AG10803 (cell line): ENCODE measurements at regions not wholly inside any gene's neighbourhood (a gene's known extent, or its start where the extent isn't known, plus 50 kb on each side); places are given as distances from the start of the nearest gene placed in this dataset.

Experiments used
- DNase-seq: peaks from one replicate; pipeline ENCODE4 v3.0.0; 2010; ENCODE audit warnings: low read depth
- H3K4me3 ChIP-seq: 2 replicates; pipeline ENCODE4 v1.5.1; 2011; ENCODE audit warnings: mild to moderate bottlenecking, low read length, control low read depth
- TF ChIP-seq, protein P1 (sequence below): conservative IDR thresholded peaks from 2 replicates; pipeline ENCODE4 v1.5.1; 2011; ENCODE audit warnings: mild to moderate bottlenecking, low read length, control low read depth, inconsistent platforms

DNA sequence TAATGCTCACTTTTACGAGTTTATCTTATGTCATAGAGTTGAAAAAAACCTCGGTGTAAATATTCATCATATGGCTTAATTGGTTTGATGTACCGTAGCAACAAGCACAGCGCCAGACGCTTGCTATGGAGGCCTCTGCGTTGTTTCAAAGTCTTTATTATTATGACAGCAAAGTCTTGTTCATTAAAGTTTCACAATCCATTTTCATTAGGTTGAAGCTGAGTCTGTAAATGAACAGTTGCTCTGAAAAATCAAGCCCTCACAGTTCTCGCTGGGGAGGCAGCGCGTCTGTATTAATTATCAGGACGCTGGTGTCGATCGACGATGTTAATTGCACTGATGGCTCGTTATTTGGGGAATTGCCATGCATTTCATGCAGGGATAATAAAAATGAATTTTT lies 185.6 kb downstream of the INSC start:
- DNase-seq, result no peak
- no peak overlapping the region for H3K4me3 ChIP-seq
- TF ChIP-seq, protein P1, sequence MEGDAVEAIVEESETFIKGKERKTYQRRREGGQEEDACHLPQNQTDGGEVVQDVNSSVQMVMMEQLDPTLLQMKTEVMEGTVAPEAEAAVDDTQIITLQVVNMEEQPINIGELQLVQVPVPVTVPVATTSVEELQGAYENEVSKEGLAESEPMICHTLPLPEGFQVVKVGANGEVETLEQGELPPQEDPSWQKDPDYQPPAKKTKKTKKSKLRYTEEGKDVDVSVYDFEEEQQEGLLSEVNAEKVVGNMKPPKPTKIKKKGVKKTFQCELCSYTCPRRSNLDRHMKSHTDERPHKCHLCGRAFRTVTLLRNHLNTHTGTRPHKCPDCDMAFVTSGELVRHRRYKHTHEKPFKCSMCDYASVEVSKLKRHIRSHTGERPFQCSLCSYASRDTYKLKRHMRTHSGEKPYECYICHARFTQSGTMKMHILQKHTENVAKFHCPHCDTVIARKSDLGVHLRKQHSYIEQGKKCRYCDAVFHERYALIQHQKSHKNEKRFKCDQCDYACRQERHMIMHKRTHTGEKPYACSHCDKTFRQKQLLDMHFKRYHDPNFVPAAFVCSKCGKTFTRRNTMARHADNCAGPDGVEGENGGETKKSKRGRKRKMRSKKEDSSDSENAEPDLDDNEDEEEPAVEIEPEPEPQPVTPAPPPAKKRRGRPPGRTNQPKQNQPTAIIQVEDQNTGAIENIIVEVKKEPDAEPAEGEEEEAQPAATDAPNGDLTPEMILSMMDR, result no peak

DNA sequence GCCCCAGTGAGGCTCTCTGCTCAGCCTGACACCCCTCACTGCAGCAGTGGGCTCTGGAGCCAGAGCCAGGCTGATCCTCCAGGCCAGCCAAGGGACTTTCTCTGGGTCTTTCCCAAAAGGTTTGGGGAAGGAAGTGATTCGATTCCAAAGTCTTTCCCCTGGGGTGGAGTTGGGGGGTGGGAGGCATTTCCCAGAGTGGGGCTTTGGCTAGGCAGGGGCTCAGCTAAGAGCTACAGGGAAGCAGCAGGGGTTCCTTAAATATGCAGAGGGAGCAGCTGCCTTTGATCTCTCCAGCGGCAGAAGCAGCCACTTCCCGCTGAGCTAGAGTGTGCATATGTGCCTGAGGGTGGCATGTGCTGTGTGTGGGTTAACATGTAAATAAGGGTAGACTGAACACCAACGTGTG lies 192.9 kb downstream of the INSC start:
- TF ChIP-seq, protein P1, result no peak
- no peak overlapping the region for H3K4me3 ChIP-seq
- no peak for DNase-seq

DNA sequence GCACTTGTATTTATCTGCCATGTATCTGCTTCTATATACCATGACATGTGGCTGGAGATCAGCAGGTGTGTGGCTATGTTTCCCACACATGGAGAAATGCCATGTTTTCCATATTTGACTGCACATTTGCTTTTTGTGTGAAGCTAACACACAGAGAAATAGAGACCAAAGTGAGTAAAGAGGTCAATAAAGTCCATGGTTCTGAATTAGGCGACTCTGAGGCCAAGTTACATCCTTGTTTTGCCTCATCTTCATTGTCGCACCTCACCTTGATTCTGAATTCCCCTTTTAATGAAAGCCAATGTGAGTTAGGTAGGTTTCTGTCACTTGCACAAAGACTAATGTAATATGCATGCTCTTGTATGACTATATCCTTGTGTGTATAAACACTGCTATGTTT lies 194.1 kb downstream of the INSC start:
- no peak for DNase-seq
- TF ChIP-seq, protein P1, result no peak
- no peak overlapping the region for H3K4me3 ChIP-seq

DNA sequence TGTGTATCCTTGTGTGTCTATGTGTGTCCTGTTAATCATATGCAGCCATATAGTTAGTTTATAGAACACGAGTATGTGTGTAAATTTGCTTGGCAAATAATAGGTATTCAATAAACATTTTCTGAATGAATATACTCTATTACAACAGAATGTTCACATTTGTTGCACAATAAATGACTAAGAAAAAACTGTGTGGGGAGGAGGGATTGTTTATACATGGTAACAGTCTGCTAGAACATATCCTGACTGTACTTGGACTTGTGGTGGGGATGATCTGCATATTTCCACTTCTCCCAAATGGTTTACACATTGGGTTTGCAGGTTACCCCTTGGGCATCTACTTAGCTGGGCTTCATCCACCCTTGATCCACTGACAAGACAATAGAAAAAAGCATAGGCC lies 194.6 kb downstream of the INSC start:
- no peak overlapping the region for H3K4me3 ChIP-seq
- TF ChIP-seq, protein P1, result no peak
- DNase-seq, result peak; percentile 0

DNA sequence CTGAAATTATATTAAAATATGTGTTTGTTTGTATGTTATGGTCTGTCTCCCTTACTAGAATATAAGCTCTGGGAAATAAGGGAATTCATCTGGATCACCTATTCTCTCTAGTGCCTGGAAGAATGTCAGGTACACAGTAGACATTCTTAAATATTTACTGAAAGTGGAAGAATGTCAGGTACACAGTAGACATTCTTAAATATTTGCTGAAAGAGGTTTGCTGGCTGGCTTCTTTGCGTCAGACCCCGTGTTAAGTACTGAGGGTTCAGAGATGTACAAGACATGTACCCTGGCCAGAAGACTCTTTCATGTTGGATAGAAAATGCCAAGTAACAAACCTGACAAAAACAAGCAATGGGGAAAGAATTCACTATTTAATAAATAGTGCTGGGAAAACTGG lies 199.1 kb downstream of the INSC start:
- DNase-seq, result no peak
- no peak overlapping the region for H3K4me3 ChIP-seq
- TF ChIP-seq, protein P1, result no peak

DNA sequence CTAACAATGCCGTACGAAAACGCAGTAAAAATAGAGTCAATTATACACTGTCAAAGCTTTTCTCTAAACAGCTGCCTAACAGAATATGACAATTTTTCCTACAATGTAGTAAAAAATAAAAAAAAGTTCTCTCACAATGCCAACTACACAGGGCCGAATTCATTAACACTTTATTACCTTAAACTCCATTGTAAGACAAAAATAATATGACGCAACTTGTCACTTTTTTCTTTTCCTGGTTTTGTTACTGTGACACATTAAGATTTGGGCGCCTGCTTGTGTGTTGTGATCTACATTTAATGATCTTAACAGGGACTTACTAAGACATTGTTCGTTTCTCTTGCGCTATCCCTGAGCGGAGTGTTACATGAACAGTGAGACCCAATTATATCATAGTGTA lies 204.1 kb downstream of the INSC start:
- no peak overlapping the region for H3K4me3 ChIP-seq
- TF ChIP-seq, protein P1, result no peak
- DNase-seq, result no peak

DNA sequence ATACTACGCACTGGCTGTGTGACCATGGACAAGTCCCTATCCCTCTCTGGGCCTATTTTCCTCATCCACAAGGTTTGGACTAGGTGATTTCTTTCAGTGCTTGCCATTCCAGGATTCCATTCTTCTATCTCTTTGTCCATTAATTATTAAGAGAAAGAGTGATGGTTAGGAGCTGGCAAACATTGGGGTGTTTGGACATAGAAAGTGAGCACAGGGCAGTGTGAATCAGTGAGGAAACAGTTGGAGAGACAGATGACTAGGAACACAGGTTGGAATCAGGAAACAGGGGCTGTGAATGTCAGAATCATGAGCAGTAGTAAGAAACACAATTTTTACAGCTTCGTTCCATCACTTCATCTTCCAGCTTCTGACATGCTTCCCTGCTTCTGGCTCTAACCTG lies 211.8 kb downstream of the INSC start:
- TF ChIP-seq, protein P1, result no peak
- no peak overlapping the region for H3K4me3 ChIP-seq
- DNase-seq, result no peak
